A549 (cell line): ENCODE measurements at regions not wholly inside any gene's neighbourhood (a gene's known extent, or its start where the extent isn't known, plus 50 kb on each side); places are given as distances from the start of the nearest gene placed in this dataset.

ENCODE experiments used
- BHLHE40 ChIP-seq: IDR thresholded peaks from 2 replicates; pipeline ENCODE4 v1.6.1; 2012; ENCODE audit warnings: low read depth, low read length, inconsistent platforms
- ELK1 ChIP-seq: fragments of 150-350 bp; IDR thresholded peaks from 2 replicates; pipeline ENCODE4 v1.6.1; 2014; ENCODE audit warnings: low read depth, mild to moderate bottlenecking, low read length
- EP300 ChIP-seq, 2 experiments: fragments of >200 bp; sonication (Bioruptor Twin); formaldehyde crosslinking; IDR thresholded peaks; 2 replicates in 1 of 2; 3 replicates in 1 of 2; pipeline ENCODE4 v1.6.1; 2016 to 2017
- HEYL ChIP-seq: fragments of 250-450 bp; sonication (Bioruptor Pico); IDR thresholded peaks from 2 replicates; pipeline ENCODE4 v1.8.0; 2021; ENCODE audit warnings: mild to moderate bottlenecking, moderate library complexity
- HOXA7 ChIP-seq: fragments of 250-450 bp; sonication (Bioruptor Pico); IDR thresholded peaks from 2 replicates; pipeline ENCODE4 v1.5.0; 2020; ENCODE audit warnings: mild to moderate bottlenecking, moderate library complexity
- KDM1A ChIP-seq: fragments of 200-600 bp; sonication (generic); IDR thresholded peaks from 2 replicates; pipeline ENCODE4 v1.6.1; 2016; ENCODE audit warnings: low read depth, mild to moderate bottlenecking
- KDM5A ChIP-seq: fragments of 200-600 bp; sonication (generic); IDR thresholded peaks from 2 replicates; pipeline ENCODE4 v1.6.1; 2016; ENCODE audit warnings: antibody characterized with exemption, mild to moderate bottlenecking
- MAX ChIP-seq: IDR thresholded peaks from 2 replicates; pipeline ENCODE4 v1.6.1; 2012
- POLR2A ChIP-seq: IDR thresholded peaks from 2 replicates; pipeline ENCODE4 v1.6.1; 2012; ENCODE audit warnings: mild to moderate bottlenecking, low read length
- RNF2 ChIP-seq: fragments of 200-600 bp; sonication (generic); IDR thresholded peaks from 2 replicates; pipeline ENCODE4 v1.6.1; 2016; ENCODE audit warnings: low read depth, mild to moderate bottlenecking, antibody characterized with exemption, moderate library complexity, borderline replicate concordance
- SMC3 ChIP-seq: fragments of >200 bp; sonication (Bioruptor Twin); formaldehyde crosslinking; IDR thresholded peaks from 3 replicates; pipeline ENCODE4 v1.6.1; 2018; ENCODE audit warnings: inconsistent platforms
- USF2 ChIP-seq: fragments of 450-650 bp; IDR thresholded peaks from 2 replicates; pipeline ENCODE4 v1.6.1; 2014; ENCODE audit warnings: antibody characterized with exemption
- TF ChIP-seq, protein P1 (sequence below): fragments of >200 bp; sonication (Bioruptor Twin); formaldehyde crosslinking; IDR thresholded peaks from 3 replicates; pipeline ENCODE4 v1.5.1; 2016

DNA sequence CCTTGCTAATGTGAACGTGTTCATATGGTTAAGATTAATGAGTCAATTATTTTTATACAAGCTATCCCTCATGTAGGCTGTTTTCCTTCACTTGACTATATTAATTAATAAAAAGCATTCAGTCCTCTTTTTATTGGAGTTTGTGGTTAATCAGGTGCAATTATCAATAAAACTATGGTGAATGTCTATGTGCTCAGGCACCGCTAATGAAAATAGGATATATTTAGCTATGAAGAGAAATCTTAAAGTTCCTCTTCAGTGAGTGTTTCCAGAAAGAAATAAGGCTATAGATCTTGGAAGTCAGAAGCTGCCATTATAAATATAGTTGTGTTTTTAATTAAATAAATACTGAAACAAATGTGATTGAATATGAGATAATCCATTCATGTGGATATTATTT lies 422.1 kb downstream of the DMAC1 start:
- TF ChIP-seq, protein P1, sequence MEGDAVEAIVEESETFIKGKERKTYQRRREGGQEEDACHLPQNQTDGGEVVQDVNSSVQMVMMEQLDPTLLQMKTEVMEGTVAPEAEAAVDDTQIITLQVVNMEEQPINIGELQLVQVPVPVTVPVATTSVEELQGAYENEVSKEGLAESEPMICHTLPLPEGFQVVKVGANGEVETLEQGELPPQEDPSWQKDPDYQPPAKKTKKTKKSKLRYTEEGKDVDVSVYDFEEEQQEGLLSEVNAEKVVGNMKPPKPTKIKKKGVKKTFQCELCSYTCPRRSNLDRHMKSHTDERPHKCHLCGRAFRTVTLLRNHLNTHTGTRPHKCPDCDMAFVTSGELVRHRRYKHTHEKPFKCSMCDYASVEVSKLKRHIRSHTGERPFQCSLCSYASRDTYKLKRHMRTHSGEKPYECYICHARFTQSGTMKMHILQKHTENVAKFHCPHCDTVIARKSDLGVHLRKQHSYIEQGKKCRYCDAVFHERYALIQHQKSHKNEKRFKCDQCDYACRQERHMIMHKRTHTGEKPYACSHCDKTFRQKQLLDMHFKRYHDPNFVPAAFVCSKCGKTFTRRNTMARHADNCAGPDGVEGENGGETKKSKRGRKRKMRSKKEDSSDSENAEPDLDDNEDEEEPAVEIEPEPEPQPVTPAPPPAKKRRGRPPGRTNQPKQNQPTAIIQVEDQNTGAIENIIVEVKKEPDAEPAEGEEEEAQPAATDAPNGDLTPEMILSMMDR = no peak
- TF ChIP-seq MAX = no peak
- no peak for TF ChIP-seq RNF2
- TF ChIP-seq ELK1 = no peak
- no peak for TF ChIP-seq HOXA7 (CRISPR knock-in tag)
- no peak for TF ChIP-seq KDM1A
- no peak for TF ChIP-seq BHLHE40
- TF ChIP-seq SMC3 = no peak
- TF ChIP-seq POLR2A = no peak
- TF ChIP-seq KDM5A = no peak
- no peak for TF ChIP-seq EP300 (IDR thresholded peaks at IDR 0.05)
- TF ChIP-seq USF2 = no peak
- TF ChIP-seq HEYL (CRISPR knock-in tag) = no peak
